ENCODE measurements at regions not wholly inside any gene's neighbourhood (a gene's known extent, or its start where the extent isn't known, plus 50 kb on each side); places are given as distances from the start of the nearest gene placed in this dataset.

DNA sequence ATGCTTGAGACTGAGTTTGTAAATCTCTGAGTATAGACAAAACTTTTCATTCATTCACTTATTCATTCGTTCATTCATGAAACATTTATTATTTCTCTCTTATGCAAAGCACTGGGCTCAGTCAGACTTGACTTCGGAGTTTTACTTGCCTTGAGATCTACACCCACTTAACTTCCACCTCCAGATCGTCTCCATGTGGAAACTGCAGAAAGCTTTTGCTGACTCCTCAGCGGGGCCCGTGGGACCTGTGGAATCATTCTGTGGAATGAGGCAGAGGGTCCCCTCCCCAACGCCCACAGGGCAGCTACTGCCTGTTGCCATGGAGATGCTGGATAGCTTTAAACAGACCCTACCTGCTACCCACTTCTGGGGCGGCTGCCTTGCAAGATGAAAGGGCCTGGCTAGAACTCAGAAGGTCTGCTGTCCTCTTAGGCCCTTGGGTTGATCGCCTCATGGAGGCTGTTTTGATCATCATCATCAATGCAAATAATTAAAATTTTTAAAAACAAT lies 66.4 kb upstream of the KCNG1 start:
- H3K4me1 ChIP-seq, result no peaks in the 10 kb centered on the region
- TF ChIP-seq, protein P1, sequence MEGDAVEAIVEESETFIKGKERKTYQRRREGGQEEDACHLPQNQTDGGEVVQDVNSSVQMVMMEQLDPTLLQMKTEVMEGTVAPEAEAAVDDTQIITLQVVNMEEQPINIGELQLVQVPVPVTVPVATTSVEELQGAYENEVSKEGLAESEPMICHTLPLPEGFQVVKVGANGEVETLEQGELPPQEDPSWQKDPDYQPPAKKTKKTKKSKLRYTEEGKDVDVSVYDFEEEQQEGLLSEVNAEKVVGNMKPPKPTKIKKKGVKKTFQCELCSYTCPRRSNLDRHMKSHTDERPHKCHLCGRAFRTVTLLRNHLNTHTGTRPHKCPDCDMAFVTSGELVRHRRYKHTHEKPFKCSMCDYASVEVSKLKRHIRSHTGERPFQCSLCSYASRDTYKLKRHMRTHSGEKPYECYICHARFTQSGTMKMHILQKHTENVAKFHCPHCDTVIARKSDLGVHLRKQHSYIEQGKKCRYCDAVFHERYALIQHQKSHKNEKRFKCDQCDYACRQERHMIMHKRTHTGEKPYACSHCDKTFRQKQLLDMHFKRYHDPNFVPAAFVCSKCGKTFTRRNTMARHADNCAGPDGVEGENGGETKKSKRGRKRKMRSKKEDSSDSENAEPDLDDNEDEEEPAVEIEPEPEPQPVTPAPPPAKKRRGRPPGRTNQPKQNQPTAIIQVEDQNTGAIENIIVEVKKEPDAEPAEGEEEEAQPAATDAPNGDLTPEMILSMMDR (IDR thresholded peaks at IDR 0.05), result no peak
- peaks cover 0 to 8% of the 10 kb centered on the region in 2 donors for H3K27me3 ChIP-seq
- no peak overlapping the region for H3K4me3 ChIP-seq
- H3K36me3 ChIP-seq, result no peaks in the 10 kb centered on the region
- no peak for DNase-seq (ENCODE audit: low spot score)
- no peaks in the 10 kb centered on the region for H3K9me3 ChIP-seq
- H3K27ac ChIP-seq, result no peak overlapping the region

DNA sequence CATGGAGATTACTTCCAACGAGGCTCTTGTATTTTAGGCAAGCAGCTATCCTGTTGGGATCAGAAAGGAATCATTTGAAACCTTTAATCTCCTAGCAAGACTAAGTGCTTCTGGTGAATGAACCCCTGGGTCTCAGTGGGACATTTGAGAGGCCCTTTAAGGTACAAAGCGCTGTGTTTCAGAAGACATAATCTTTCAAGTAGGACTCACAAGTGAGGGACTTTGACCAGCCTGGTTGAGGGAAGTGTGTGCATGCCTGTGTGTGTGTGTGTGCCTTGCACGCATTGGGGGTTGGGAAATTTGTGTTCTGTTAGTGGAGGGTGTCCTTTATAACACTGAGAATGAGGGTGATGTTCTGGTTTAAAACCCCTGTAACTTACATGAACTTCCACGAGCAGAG lies 64.4 kb upstream of the KCNG1 start:
- TF ChIP-seq, protein P1 (IDR thresholded peaks at IDR 0.05), result no peak
- Histone ChIP-seq H3K36me3 (no peaks in the 10 kb centered on the region), H3K4me1 (no peaks in the 10 kb centered on the region), H3K27ac (no peak overlapping the region), H3K4me3 (no peak overlapping the region), H3K9me3 (no peaks in the 10 kb centered on the region), H3K27me3 (peaks cover 0 to 8% of the 10 kb centered on the region in 2 donors)
- no peak for DNase-seq (ENCODE audit: low spot score)

DNA sequence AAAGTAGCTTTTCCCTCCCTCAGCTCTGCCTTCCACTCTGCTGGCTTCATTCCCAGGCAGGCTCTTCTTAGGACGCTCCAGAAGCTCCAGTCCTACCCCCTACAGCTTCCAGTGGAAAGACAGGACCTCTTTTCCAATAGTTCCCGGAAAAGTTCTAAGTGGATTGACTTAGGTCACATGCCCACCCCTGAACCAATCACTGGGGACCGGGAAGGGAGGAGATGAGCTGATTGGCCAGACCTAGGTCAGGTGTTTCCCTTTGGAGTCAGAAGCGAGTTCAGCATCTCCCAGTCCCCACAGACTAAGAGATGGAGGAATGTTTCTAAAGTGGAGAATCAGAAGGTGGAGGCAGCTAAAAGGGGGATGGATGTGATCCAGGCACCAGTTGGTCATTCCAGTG lies 62.9 kb upstream of the KCNG1 start:
- TF ChIP-seq, protein P1 (IDR thresholded peaks at IDR 0.05), result no peak
- Histone ChIP-seq H3K27me3 (peaks cover 0 to 4% of the 10 kb centered on the region in 2 donors), H3K9me3 (no peaks in the 10 kb centered on the region), H3K4me3 (no peak overlapping the region), H3K27ac (no peak overlapping the region), H3K4me1 (no peaks in the 10 kb centered on the region), H3K36me3 (no peaks in the 10 kb centered on the region)
- no peak for DNase-seq (ENCODE audit: low spot score)

DNA sequence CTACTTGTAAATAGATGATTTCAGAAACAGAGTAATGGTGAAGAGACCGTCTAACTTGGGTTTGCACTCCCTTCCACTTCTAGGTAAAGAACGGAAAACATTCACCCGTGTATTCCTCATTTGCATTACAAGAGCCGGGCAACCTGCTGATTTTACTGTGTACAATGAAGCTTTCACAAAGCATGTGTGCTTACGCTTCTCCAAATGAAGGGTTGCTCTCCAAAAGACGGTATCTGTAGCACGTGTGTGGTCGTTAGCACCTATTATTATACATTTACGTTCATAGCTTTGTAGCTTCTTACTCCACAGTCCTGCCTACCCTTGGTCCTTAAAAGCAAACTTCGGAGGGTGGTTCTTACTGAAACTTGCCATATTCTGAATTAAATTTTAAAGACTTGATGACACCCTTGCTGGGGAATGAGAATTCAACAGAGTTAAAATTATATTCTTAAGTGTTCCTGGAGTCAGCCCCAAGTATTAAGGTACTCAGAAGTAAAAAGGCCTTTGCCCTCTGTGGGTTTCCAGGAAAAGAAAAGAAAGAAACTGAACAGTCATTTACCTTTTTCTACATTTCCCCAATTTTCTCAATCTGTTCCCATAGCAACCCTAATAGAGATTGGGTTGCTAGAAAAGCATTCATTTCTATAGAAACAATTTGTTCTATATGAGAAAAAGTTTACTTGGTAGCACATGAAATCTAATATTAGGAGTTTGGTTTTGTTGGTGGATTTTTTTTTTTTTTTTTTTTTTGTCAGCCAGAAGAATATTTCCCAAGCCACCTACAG lies 61.9 kb upstream of the KCNG1 start:
- DNase-seq (ENCODE audit: low spot score), result no peak
- Histone ChIP-seq H3K36me3 (no peaks in the 10 kb centered on the region), H3K4me1 (no peaks in the 10 kb centered on the region), H3K9me3 (no peaks in the 10 kb centered on the region), H3K27ac (no peak overlapping the region), H3K4me3 (no peak overlapping the region), H3K27me3 (no peaks in the 10 kb centered on the region)
- TF ChIP-seq, protein P1 (IDR thresholded peaks at IDR 0.05), result no peak

DNA sequence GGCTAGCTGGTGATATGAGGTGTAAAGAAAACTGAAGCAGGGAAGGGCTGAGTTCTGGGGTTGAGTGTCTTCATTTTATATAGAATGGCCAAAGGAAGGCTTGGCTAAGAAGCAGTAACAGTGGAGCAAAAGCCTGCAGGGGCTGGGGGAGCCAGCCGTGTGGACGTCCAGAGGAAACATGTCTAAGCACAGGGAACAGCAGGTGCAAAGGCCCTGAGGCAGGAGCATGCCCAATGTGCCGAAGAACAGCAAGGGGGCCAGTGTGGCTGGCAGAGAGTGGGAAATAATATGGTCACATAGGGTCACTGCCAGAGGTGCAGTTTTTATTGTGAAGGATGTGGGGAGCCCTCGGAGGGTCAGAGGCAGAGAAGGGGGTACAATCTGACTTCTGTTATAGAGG lies 60.5 kb upstream of the KCNG1 start:
- no peak for DNase-seq (ENCODE audit: low spot score)
- Histone ChIP-seq H3K27me3 (no peaks in the 10 kb centered on the region), H3K27ac (no peak overlapping the region), H3K36me3 (no peaks in the 10 kb centered on the region), H3K4me3 (no peak overlapping the region), H3K9me3 (no peaks in the 10 kb centered on the region), H3K4me1 (no peaks in the 10 kb centered on the region)
- TF ChIP-seq, protein P1 (IDR thresholded peaks at IDR 0.05), result no peak

DNA sequence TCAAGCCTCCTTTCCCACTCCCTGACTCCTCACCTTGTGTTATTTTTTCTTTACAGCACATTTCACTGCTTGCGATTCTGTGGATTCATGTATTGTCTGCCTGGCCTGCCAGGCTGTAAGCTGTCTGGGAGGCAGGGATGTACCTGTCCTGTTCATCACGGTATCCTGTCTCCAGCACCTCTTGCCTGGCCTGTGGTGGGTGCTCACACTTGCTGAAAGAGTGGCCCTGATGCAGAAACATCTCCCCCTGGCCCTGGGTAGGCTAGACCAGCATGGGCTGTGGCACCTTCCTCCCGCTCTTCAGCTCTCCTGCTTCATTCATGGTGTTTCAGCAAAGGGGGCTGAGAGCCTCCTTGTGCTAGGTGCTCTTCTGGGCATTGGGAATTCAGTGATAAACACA lies 60.1 kb upstream of the KCNG1 start:
- H3K4me1 ChIP-seq, result no peaks in the 10 kb centered on the region
- TF ChIP-seq, protein P1 (IDR thresholded peaks at IDR 0.05), result no peak
- no peak overlapping the region for H3K27ac ChIP-seq
- DNase-seq (ENCODE audit: low spot score), result no peak
- no peaks in the 10 kb centered on the region for H3K27me3 ChIP-seq
- no peak overlapping the region for H3K4me3 ChIP-seq
- no peaks in the 10 kb centered on the region for H3K9me3 ChIP-seq
- H3K36me3 ChIP-seq, result no peaks in the 10 kb centered on the region

All from right atrium auricular region (tissue), 2 donors.